ENCODE measurements at regions not wholly inside any gene's neighbourhood (a gene's known extent, or its start where the extent isn't known, plus 50 kb on each side); places are given as distances from the start of the nearest gene placed in this dataset.

GRCh38 chr12:58301038-58301729 is 359.8 kb downstream of the ATP23 start:
- no peaks in the 10 kb centered on the region for H3K9me3 ChIP-seq
- no peak for DNase-seq
- intact Hi-C loops (cut with DNase I; ENCODE audit: low total_unique reads), result no loop called here
- no peak for TF ChIP-seq CTCF (IDR thresholded peaks at IDR 0.05)
- no peak overlapping the region for H3K4me3 ChIP-seq
- H3K36me3 ChIP-seq, result no peaks in the 10 kb centered on the region
- no peaks in the 10 kb centered on the region for H3K27me3 ChIP-seq
- H3K27ac ChIP-seq, result no peak overlapping the region
- no peaks in the 10 kb centered on the region for H3K4me1 ChIP-seq

- peaks cover 0 to under 1% (median 0%) of the 10 kb centered on the region in 3 donors for H3K9me3 ChIP-seq
- H3K4me1 ChIP-seq, result no peaks in the 10 kb centered on the region
- TF ChIP-seq CTCF (IDR thresholded peaks at IDR 0.05), result no peak
- no peak overlapping the region for H3K27ac ChIP-seq
- H3K4me3 ChIP-seq, result no peak overlapping the region
- no peaks in the 10 kb centered on the region for H3K36me3 ChIP-seq
- intact Hi-C loops (cut with DNase I; ENCODE audit: low total_unique reads), result no loop called here
- no peak for DNase-seq
- H3K27me3 ChIP-seq, result no peaks in the 10 kb centered on the region
Observed at GRCh38 chr12:58301730-58302122, 360.4 kb downstream of the ATP23 start.

- no peak for DNase-seq
- H3K4me3 ChIP-seq, result no peak overlapping the region
- H3K27me3 ChIP-seq, result no peaks in the 10 kb centered on the region
- H3K9me3 ChIP-seq, result peaks cover 0 to 7% (median 0%) of the 10 kb centered on the region in 3 donors
- intact Hi-C loops (cut with DNase I; ENCODE audit: low total_unique reads), result no loop called here
- H3K36me3 ChIP-seq, result no peaks in the 10 kb centered on the region
- no peak for TF ChIP-seq CTCF (IDR thresholded peaks at IDR 0.05)
- H3K27ac ChIP-seq, result no peak overlapping the region
- H3K4me1 ChIP-seq, result no peaks in the 10 kb centered on the region
Observed at GRCh38 chr12:58302487-58303011, 361.2 kb downstream of the ATP23 start.

GRCh38 chr12:58306266-58307000 is 365.1 kb downstream of the ATP23 start:
- TF ChIP-seq CTCF (IDR thresholded peaks at IDR 0.05), result no peak

GRCh38 chr12:58309806-58310205 is 368.4 kb downstream of the ATP23 start:
- TF ChIP-seq CTCF (IDR thresholded peaks at IDR 0.05), result no peak
- Histone ChIP-seq H3K27ac (peak overlapping the region in 1 of 2 donors; percentile 43), H3K4me1 (peaks cover 0 to 21% (median 7%) of the 10 kb centered on the region in 4 donors), H3K9me3 (peaks cover 0 to 7% (median 0%) of the 10 kb centered on the region in 3 donors), H3K27me3 (no peaks in the 10 kb centered on the region), H3K36me3 (no peaks in the 10 kb centered on the region), H3K4me3 (no peak overlapping the region)
- no peak for DNase-seq
- intact Hi-C loops (cut with DNase I; ENCODE audit: low total_unique reads), result no loop called here

More at GRCh38 chr12:58306266-58307000, 365.1 kb downstream of the ATP23 start:
- H3K4me1 ChIP-seq, result peaks cover 0 to 17% (median 7%) of the 10 kb centered on the region in 4 donors
- H3K27me3 ChIP-seq, result no peaks in the 10 kb centered on the region
- H3K27ac ChIP-seq, result no peak overlapping the region
- H3K36me3 ChIP-seq, result no peaks in the 10 kb centered on the region
- intact Hi-C loops (cut with DNase I; ENCODE audit: low total_unique reads), result no loop called here
- H3K4me3 ChIP-seq, result no peak overlapping the region
- H3K9me3 ChIP-seq, result peaks cover 0 to 7% (median 0%) of the 10 kb centered on the region in 3 donors
- DNase-seq, result no peak
